ENCODE measurements at regions not wholly inside any gene's neighbourhood (a gene's known extent, or its start where the extent isn't known, plus 50 kb on each side); places are given as distances from the start of the nearest gene placed in this dataset.

GRCh38 chr5:172521338-172521932 lies 67.1 kb upstream of the SH3PXD2B start:
- TF ChIP-seq ZNF274 (IDR thresholded peaks at IDR 0.05; ENCODE audit: low read depth, low read length), result no peak
- no peak for TF ChIP-seq YY1 (IDR thresholded peaks at IDR 0.05; ENCODE audit: insufficient read depth, insufficient read length)

All from NT2/D1 (cell line).